ENCODE measurements at regions not wholly inside any gene's neighbourhood (a gene's known extent, or its start where the extent isn't known, plus 50 kb on each side); places are given as distances from the start of the nearest gene placed in this dataset.
"Not testable (repeated sequence)": the region's sequence is repeated elsewhere in the genome, so short reads cannot be mapped to it uniquely, and the experiment has no call there.

- Histone ChIP-seq H3K4me1 (ENCODE audit: insufficient read depth, low read length, severe bottlenecking) (no peaks in the 10 kb centered on the region), H3K36me3 (ENCODE audit: insufficient read depth, low read length) (no peaks in the 10 kb centered on the region), H3K4me3 (ENCODE audit: low read depth, low read length, poor library complexity, severe bottlenecking) (no peak overlapping the region), H3K27me3 (ENCODE audit: insufficient read depth, low read length) (no peaks in the 10 kb centered on the region), H4K20me1 (ENCODE audit: insufficient read depth, low read length) (no peaks in the 10 kb centered on the region), H3K9me3 (ENCODE audit: low read length) (no peaks in the 10 kb centered on the region), H3K9me2 (ENCODE audit: low read depth, low read length) (no peaks in the 10 kb centered on the region), H3K4me2 (ENCODE audit: low read length) (no peak overlapping the region), H3K79me2 (ENCODE audit: insufficient read depth, low read length) (no peaks in the 10 kb centered on the region), H3K27ac (ENCODE audit: low read depth, low read length, poor library complexity, severe bottlenecking) (no peak overlapping the region), H2AFZ (ENCODE audit: low read length) (no peak overlapping the region), H3K9ac (ENCODE audit: low read length) (no peak overlapping the region), H3F3A (ENCODE audit: insufficient read depth, low read length) (no peaks in the 10 kb centered on the region)
- no peak for TF ChIP-seq EZH2 (IDR thresholded peaks at IDR 0.05; ENCODE audit: borderline replicate concordance, low read length)
- TF ChIP-seq, protein P1, sequence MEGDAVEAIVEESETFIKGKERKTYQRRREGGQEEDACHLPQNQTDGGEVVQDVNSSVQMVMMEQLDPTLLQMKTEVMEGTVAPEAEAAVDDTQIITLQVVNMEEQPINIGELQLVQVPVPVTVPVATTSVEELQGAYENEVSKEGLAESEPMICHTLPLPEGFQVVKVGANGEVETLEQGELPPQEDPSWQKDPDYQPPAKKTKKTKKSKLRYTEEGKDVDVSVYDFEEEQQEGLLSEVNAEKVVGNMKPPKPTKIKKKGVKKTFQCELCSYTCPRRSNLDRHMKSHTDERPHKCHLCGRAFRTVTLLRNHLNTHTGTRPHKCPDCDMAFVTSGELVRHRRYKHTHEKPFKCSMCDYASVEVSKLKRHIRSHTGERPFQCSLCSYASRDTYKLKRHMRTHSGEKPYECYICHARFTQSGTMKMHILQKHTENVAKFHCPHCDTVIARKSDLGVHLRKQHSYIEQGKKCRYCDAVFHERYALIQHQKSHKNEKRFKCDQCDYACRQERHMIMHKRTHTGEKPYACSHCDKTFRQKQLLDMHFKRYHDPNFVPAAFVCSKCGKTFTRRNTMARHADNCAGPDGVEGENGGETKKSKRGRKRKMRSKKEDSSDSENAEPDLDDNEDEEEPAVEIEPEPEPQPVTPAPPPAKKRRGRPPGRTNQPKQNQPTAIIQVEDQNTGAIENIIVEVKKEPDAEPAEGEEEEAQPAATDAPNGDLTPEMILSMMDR (IDR thresholded peaks at IDR 0.05; ENCODE audit: low read length), result no peak
These were observed 351.3 kb downstream of the JRKL start for GRCh38 chr11:96741068-96741467.

- Histone ChIP-seq H3K36me3 (ENCODE audit: insufficient read depth, low read length) (no peaks in the 10 kb centered on the region), H2AFZ (ENCODE audit: low read length) (no peak overlapping the region), H3K4me1 (ENCODE audit: insufficient read depth, low read length, severe bottlenecking) (no peaks in the 10 kb centered on the region), H3K4me3 (ENCODE audit: low read depth, low read length, poor library complexity, severe bottlenecking) (no peak overlapping the region), H3K9ac (ENCODE audit: low read length) (no peak overlapping the region), H3K4me2 (ENCODE audit: low read length) (no peak overlapping the region), H3K9me3 (ENCODE audit: low read length) (no peaks in the 10 kb centered on the region), H3K79me2 (ENCODE audit: insufficient read depth, low read length) (no peaks in the 10 kb centered on the region), H3K27me3 (ENCODE audit: insufficient read depth, low read length) (no peaks in the 10 kb centered on the region), H3F3A (ENCODE audit: insufficient read depth, low read length) (no peaks in the 10 kb centered on the region), H3K9me2 (ENCODE audit: low read depth, low read length) (no peaks in the 10 kb centered on the region), H4K20me1 (ENCODE audit: insufficient read depth, low read length) (no peaks in the 10 kb centered on the region), H3K27ac (ENCODE audit: low read depth, low read length, poor library complexity, severe bottlenecking) (no peak overlapping the region)
- no peak for TF ChIP-seq EZH2 (IDR thresholded peaks at IDR 0.05; ENCODE audit: borderline replicate concordance, low read length)
- TF ChIP-seq, protein P1 (IDR thresholded peaks at IDR 0.05; ENCODE audit: low read length), result no peak
These were observed 354.9 kb downstream of the JRKL start for GRCh38 chr11:96744697-96745096.

- no peak overlapping the region for H3K27ac ChIP-seq (ENCODE audit: low read depth, low read length, poor library complexity, severe bottlenecking)
These were observed 359.0 kb downstream of the JRKL start for GRCh38 chr11:96748639-96749370.

DNA sequence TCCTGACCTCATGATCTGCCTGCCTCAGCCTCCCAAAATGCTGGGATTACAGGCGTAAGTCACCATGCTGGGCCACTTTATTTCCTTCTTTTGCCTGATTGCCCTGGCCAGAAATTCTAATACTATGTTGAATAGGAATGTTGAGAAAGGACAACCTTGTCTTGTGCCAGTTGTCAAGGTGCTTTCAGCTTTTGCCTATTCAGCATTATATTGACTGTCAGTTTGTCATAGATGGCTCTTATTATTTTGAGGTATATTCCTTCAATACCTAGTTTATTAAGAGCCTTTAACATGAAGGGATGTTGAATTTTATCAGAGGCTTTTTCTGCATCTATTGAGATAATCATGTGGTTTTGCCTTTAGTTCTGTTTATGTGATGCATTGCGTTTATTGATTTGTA, 362.0 kb downstream of the JRKL start:
- not testable (repeated sequence) for H3K9me3 ChIP-seq (ENCODE audit: low read length); H3K27ac ChIP-seq (ENCODE audit: low read depth, low read length, poor library complexity, severe bottlenecking); H3K9ac ChIP-seq (ENCODE audit: low read length); H3K27me3 ChIP-seq (ENCODE audit: insufficient read depth, low read length); H3K79me2 ChIP-seq (ENCODE audit: insufficient read depth, low read length); H3K4me2 ChIP-seq (ENCODE audit: low read length); H2AFZ ChIP-seq (ENCODE audit: low read length); H3K4me1 ChIP-seq (ENCODE audit: insufficient read depth, low read length, severe bottlenecking); H3F3A ChIP-seq (ENCODE audit: insufficient read depth, low read length); H4K20me1 ChIP-seq (ENCODE audit: insufficient read depth, low read length); H3K4me3 ChIP-seq (ENCODE audit: low read depth, low read length, poor library complexity, severe bottlenecking); H3K36me3 ChIP-seq (ENCODE audit: insufficient read depth, low read length); H3K9me2 ChIP-seq (ENCODE audit: low read depth, low read length)

More at GRCh38 chr11:96748639-96749370, 359.0 kb downstream of the JRKL start:
- Histone ChIP-seq H3K9ac (ENCODE audit: low read length) (no peak overlapping the region), H3K4me1 (ENCODE audit: insufficient read depth, low read length, severe bottlenecking) (no peaks in the 10 kb centered on the region), H3F3A (ENCODE audit: insufficient read depth, low read length) (no peaks in the 10 kb centered on the region), H3K9me2 (ENCODE audit: low read depth, low read length) (no peaks in the 10 kb centered on the region), H3K9me3 (ENCODE audit: low read length) (no peaks in the 10 kb centered on the region), H2AFZ (ENCODE audit: low read length) (no peak overlapping the region), H3K79me2 (ENCODE audit: insufficient read depth, low read length) (no peaks in the 10 kb centered on the region), H3K36me3 (ENCODE audit: insufficient read depth, low read length) (no peaks in the 10 kb centered on the region), H3K4me2 (ENCODE audit: low read length) (no peak overlapping the region), H4K20me1 (ENCODE audit: insufficient read depth, low read length) (no peaks in the 10 kb centered on the region), H3K4me3 (ENCODE audit: low read depth, low read length, poor library complexity, severe bottlenecking) (no peak overlapping the region), H3K27me3 (ENCODE audit: insufficient read depth, low read length) (no peaks in the 10 kb centered on the region)
- TF ChIP-seq EZH2 (IDR thresholded peaks at IDR 0.05; ENCODE audit: borderline replicate concordance, low read length), result no peak
- TF ChIP-seq, protein P1 (IDR thresholded peaks at IDR 0.05; ENCODE audit: low read length), result no peak
